Activated T-cell treated with anti-CD3 and anti-CD28 coated beads, Interleukin-2, amount 50 U/mL, for 4 hours (primary cell): ENCODE measurements at regions not wholly inside any gene's neighbourhood (a gene's known extent, or its start where the extent isn't known, plus 50 kb on each side); places are given as distances from the start of the nearest gene placed in this dataset.

Experiments used
- ATAC-seq, 2 donors: fragments of 200-7000 bp; cut with Tn5 transposase; one replicate each; pipeline ENCODE4 v1.10.0; 2021
- DNase-seq: peaks from one replicate; pipeline ENCODE4 v3.0.0-alpha.2; 2020
- H3K27me3 Mint-ChIP-seq: one replicate; pipeline ENCODE4 v1.8.0; 2021; ENCODE audit warnings: low read depth, mixed read lengths
- H3K36me3 Mint-ChIP-seq: one replicate; pipeline ENCODE4 v1.8.0; 2022; ENCODE audit warnings: mixed read lengths; ENCODE audit not compliant: insufficient read depth
- H3K4me1 Mint-ChIP-seq: one replicate; pipeline ENCODE4 v1.8.0; 2021; ENCODE audit warnings: low read depth, mixed read lengths
- H3K4me3 Mint-ChIP-seq: one replicate; pipeline ENCODE4 v1.8.0; 2021; ENCODE audit warnings: mild to moderate bottlenecking, moderate library complexity, mixed read lengths
- H3K9me3 Mint-ChIP-seq: one replicate; pipeline ENCODE4 v1.8.0; 2021; ENCODE audit warnings: mixed read lengths

DNA sequence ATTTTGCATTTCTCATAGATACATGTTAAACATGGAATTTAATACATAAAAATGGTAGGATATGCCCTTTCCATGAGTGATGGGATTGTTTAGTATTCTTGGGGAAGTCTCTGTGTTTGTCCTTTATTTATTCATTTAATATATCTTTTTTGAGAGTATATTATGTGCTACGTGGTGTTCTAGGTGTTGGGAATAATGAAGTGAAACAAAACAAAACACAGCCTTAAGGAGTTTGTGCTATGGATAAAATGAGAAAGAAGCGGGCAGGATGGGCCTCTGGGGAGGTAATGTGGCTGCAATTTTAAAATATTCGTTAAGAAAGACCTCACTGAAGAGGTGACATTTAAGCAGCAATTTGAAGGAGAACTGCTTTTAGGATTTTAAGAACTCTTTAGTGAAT is 851.5 kb downstream of the MAFB start:
- no peak for ATAC-seq
- H3K4me3 Mint-ChIP-seq = no peak overlapping the region

GRCh38 chr20:39835130-39835842 is 853.8 kb downstream of the MAFB start:
- H3K9me3 Mint-ChIP-seq = no peaks in the 10 kb centered on the region
- DNase-seq (no peak), ATAC-seq (no peak)
- H3K4me1 Mint-ChIP-seq = no peaks in the 10 kb centered on the region
- no peaks in the 10 kb centered on the region for H3K27me3 Mint-ChIP-seq
- no peaks in the 10 kb centered on the region for H3K36me3 Mint-ChIP-seq
- no peak overlapping the region for H3K4me3 Mint-ChIP-seq

More for the DNA sequence above, 851.5 kb downstream of the MAFB start:
- no peak for DNase-seq
- H3K27me3 Mint-ChIP-seq = no peaks in the 10 kb centered on the region
- H3K4me1 Mint-ChIP-seq = no peaks in the 10 kb centered on the region
- no peaks in the 10 kb centered on the region for H3K9me3 Mint-ChIP-seq
- H3K36me3 Mint-ChIP-seq = no peaks in the 10 kb centered on the region

DNA sequence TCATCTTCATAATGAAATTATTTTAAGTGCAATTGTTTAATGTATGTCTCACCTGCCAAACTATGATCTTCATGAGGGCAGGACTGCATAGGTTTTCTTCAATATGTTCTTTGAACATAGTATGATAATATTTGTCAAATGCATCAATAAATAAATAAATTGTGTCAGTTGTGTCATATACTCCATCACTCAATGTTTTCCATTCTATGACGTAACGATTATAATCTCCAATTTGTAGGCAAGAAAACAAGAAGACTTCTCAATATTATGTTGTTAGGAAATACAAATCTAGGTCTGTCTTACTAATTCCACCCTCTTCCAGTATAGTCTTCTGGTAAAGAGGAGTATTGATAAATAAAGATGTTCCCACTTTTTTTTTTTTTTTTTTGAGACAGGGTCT is 858.1 kb downstream of the MAFB start:
- DNase-seq = no peak
- H3K9me3 Mint-ChIP-seq = no peaks in the 10 kb centered on the region
- H3K36me3 Mint-ChIP-seq = no peaks in the 10 kb centered on the region
- no peaks in the 10 kb centered on the region for H3K4me1 Mint-ChIP-seq
- no peak for ATAC-seq
- H3K27me3 Mint-ChIP-seq = no peaks in the 10 kb centered on the region
- no peak overlapping the region for H3K4me3 Mint-ChIP-seq

DNA sequence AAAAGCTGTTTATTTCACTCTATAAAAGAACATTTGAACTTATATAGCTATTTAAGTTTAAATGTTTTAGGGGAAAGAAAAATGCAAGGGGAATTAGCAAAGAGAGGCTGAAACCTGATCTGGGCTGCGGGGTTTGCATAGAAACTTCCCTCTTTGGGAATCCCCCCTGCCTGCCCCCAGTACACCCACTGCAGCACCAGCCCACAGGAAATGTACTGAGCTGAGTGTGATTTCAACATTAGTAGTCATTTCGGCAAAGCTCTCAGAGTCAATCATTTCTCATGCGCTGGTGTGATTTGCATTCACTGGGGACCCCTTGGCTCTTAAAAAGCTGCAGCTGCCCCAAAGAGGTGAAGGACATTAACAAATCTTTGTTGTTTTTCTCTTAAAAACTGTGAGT is 859.4 kb downstream of the MAFB start:
- no peak for DNase-seq
- peaks cover 3% of the 10 kb centered on the region for H3K9me3 Mint-ChIP-seq

DNA sequence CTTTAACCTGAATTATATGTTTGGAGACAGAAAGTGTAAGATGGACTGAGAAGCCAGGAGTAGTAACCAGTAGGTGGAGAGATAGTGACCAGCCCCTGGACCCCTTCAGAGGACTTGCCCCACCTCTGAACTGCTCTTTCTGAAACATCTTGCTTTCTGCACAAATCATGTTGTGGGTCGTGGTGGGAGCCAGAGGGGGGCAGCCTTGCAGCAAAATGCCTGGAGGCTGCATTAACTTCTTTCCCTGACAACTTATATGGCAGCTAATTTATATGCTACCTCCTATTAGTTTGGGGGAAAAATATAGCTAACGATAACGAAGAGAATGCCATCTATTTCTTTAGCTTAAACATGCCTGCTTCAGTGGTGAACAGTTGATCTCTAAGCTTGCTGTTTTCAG is 859.8 kb downstream of the MAFB start:
- Mint-ChIP-seq H3K36me3 (no peaks in the 10 kb centered on the region), H3K4me3 (no peak overlapping the region), H3K27me3 (peaks cover 2% of the 10 kb centered on the region), H3K9me3 (peaks cover 3% of the 10 kb centered on the region), H3K4me1 (no peaks in the 10 kb centered on the region)
- DNase-seq = no peak
- ATAC-seq = no peak

More for the DNA sequence above, 859.4 kb downstream of the MAFB start:
- ATAC-seq = no peak
- Mint-ChIP-seq H3K4me1 (no peaks in the 10 kb centered on the region), H3K27me3 (peaks cover 2% of the 10 kb centered on the region), H3K4me3 (no peak overlapping the region), H3K36me3 (no peaks in the 10 kb centered on the region)

GRCh38 chr20:39825950-39826349 is 863.1 kb downstream of the MAFB start:
- peaks cover 3% of the 10 kb centered on the region for H3K9me3 Mint-ChIP-seq
- H3K27me3 Mint-ChIP-seq = peaks cover 2% of the 10 kb centered on the region
- no peaks in the 10 kb centered on the region for H3K36me3 Mint-ChIP-seq
- ATAC-seq (no peak), DNase-seq (no peak)
- H3K4me3 Mint-ChIP-seq = no peak overlapping the region
- H3K4me1 Mint-ChIP-seq = no peaks in the 10 kb centered on the region

DNA sequence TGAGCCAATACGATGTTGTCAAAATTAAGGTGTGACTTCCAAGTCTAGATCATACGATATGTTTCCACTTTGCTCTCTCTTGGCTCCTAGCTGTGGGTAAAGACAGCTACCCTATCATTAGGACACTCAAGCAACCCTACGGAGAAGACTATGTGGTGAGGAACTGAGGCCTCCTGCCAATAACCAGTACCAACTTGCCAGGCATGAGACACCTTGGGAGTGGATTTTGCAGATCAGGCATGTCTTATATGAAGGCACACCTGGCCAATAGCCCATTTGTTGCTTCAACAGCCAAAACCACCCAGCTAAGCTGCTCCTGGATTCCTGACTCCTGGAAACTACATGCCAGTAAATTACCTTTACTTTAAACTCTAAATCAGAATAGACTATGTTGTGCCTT is 863.4 kb downstream of the DHX35 start:
- peaks cover 3% of the 10 kb centered on the region for H3K9me3 Mint-ChIP-seq
- peaks cover 2% of the 10 kb centered on the region for H3K27me3 Mint-ChIP-seq
- no peaks in the 10 kb centered on the region for H3K36me3 Mint-ChIP-seq
- no peak for ATAC-seq
- no peak overlapping the region for H3K4me3 Mint-ChIP-seq
- no peak for DNase-seq
- no peaks in the 10 kb centered on the region for H3K4me1 Mint-ChIP-seq

DNA sequence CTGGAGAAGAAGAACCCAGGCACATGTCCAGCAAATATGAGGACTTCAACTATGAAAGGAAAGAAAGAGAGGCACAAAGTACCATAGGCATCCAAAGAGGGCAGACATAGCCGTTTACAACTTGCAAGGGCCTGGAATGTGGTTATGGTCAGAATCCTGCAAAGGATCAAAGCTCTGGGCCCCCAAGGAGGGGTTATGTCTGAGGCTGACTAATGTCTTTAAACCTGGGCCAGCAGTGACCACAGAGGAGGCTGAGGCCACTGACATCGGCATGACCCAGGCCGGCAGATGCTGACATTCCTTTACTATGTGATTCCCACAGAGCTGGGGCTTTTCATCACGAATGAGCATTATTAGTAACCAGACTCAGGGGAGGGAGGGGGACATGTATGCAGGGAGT is 861.1 kb downstream of the DHX35 start:
- ATAC-seq (no peak), DNase-seq (no peak)
- Mint-ChIP-seq H3K4me3 (no peak overlapping the region), H3K4me1 (no peaks in the 10 kb centered on the region), H3K36me3 (no peaks in the 10 kb centered on the region), H3K27me3 (peaks cover 2% of the 10 kb centered on the region), H3K9me3 (peaks cover 3% of the 10 kb centered on the region)

DNA sequence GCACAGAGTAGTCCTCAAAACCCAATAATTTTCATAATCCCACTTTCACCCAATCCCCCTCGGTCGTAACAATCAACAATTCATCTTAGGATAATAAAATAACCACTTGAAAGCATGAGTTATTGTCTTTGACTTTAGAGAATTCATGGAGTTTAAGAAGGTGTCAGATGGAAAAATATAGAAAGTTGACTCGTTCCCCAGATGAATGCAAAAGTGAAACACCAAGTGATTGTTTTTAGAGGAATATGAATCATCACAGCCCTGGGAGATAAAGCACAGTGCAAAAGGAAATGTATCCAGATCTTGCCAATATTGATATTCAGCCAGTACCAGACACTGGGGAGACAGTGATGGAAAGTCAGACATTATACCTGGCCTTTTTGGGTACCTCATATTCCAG is 860.5 kb downstream of the DHX35 start:
- H3K27me3 Mint-ChIP-seq = peaks cover 2% of the 10 kb centered on the region
- H3K9me3 Mint-ChIP-seq = peaks cover 3% of the 10 kb centered on the region
- ATAC-seq = no peak

DNA sequence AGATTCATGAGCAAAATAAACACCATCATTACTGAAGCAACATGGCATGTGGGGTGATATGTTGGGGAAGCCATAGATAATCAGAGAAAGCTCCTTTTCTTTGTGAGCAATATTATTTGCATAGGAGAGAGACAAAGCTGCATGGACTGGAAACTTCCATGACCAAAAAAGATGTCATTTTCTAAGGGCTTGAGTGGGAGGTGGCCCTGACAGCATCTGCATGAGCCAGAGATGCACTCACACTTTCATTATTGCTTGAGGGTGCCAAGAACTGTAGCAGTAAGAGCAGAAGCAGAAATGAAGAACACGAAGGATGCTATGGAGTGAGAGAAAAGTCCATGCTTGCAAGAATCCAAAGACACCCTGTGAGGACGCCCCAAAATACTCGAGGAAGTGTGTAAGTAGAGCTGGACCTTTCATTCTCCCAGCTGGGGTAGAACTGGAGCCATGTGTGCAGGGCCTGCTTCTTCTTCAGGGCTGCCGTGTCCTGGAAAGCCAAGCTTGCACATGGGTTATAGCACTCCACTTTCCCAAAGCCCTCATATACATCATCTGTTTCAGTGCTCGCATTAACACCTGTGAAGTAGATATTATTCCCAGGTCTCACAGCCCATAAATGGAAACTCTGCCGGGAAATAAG is 851.2 kb downstream of the DHX35 start:
- no peaks in the 10 kb centered on the region for H3K4me1 Mint-ChIP-seq
- ATAC-seq (no peak), DNase-seq (no peak)

More for the DNA sequence above, 860.5 kb downstream of the DHX35 start:
- no peaks in the 10 kb centered on the region for H3K4me1 Mint-ChIP-seq
- H3K4me3 Mint-ChIP-seq = no peak overlapping the region
- DNase-seq = no peak
- no peaks in the 10 kb centered on the region for H3K36me3 Mint-ChIP-seq

GRCh38 chr20:39812116-39812515 is 850.0 kb downstream of the DHX35 start:
- Mint-ChIP-seq H3K36me3 (no peaks in the 10 kb centered on the region), H3K4me3 (no peak overlapping the region), H3K9me3 (no peaks in the 10 kb centered on the region), H3K27me3 (no peaks in the 10 kb centered on the region), H3K4me1 (no peaks in the 10 kb centered on the region)
- DNase-seq (no peak), ATAC-seq (no peak)

More for the DNA sequence above, 851.2 kb downstream of the DHX35 start:
- Mint-ChIP-seq H3K9me3 (no peaks in the 10 kb centered on the region), H3K4me3 (no peak overlapping the region), H3K27me3 (no peaks in the 10 kb centered on the region), H3K36me3 (no peaks in the 10 kb centered on the region)

DNA sequence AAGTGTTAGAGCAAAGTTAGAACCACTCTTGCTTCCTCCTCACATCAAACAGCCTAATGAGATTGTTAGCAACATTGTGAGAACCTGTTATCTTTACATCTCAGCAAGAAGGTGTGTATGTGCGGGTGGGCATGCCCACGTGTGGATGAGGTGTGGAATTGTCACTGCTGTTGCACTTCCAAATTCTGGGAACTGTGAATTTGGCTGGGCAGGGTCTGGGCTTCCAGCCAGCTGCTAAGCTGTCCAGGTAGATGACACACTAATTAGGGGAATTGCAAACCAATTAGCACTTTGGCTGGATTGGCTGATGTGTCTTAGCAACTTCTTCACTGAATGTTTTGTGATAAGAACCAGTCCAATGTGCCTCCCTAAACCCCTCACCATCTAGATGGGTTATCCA is 848.2 kb downstream of the DHX35 start:
- Mint-ChIP-seq H3K27me3 (no peaks in the 10 kb centered on the region), H3K4me1 (no peaks in the 10 kb centered on the region), H3K36me3 (no peaks in the 10 kb centered on the region), H3K4me3 (no peak overlapping the region), H3K9me3 (no peaks in the 10 kb centered on the region)
- ATAC-seq (no peak), DNase-seq (no peak)

DNA sequence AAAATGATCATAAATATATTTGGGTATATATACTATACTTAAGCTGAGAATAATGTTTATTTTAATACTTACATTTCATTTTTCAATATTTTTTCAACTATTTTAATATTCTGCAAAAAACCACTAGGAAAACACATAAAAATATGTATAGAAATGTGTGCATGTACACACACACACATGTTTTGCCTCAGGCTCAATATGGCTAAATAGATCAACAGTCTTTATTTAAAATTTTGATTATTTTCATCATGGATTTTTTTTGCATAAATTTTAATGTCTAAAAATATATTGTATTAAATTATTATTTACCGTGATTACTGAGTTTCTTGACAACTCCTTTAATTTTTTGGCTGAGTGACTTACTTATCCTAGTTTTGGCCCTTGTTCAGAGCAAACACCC is 846.5 kb downstream of the DHX35 start:
- H3K4me1 Mint-ChIP-seq = no peaks in the 10 kb centered on the region
- H3K36me3 Mint-ChIP-seq = no peaks in the 10 kb centered on the region
- ATAC-seq = no peak
- H3K27me3 Mint-ChIP-seq = no peaks in the 10 kb centered on the region
- H3K9me3 Mint-ChIP-seq = no peaks in the 10 kb centered on the region
- H3K4me3 Mint-ChIP-seq = no peak overlapping the region
- DNase-seq = no peak

DNA sequence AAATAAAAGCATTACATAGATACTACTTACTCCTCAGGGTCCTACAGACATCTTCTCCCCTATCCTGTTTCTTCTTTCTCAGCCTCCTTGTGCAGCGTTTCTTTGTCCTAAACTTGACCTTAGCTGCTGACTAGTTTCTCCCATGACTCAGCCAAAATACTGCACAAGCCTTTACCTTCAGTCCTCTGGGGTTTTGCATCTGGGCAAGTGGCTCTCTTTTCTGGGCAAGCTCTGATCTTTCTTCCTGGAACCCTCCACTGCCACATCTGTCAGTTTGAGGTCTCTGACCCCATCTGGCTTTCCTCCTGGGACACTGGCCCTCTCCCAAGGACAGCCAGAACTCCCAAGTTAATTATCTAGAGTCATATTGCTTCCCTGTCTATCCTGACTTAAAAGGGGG is 838.4 kb downstream of the DHX35 start:
- ATAC-seq = no peak
- H3K9me3 Mint-ChIP-seq = peaks cover 4% of the 10 kb centered on the region
- no peaks in the 10 kb centered on the region for H3K27me3 Mint-ChIP-seq
- DNase-seq = no peak
- no peak overlapping the region for H3K4me3 Mint-ChIP-seq
- H3K36me3 Mint-ChIP-seq = no peaks in the 10 kb centered on the region
- H3K4me1 Mint-ChIP-seq = no peaks in the 10 kb centered on the region

GRCh38 chr20:39800111-39800510 is 838.0 kb downstream of the DHX35 start:
- Mint-ChIP-seq H3K27me3 (no peaks in the 10 kb centered on the region), H3K9me3 (peaks cover 4% of the 10 kb centered on the region), H3K4me3 (no peak overlapping the region), H3K4me1 (no peaks in the 10 kb centered on the region), H3K36me3 (no peaks in the 10 kb centered on the region)
- ATAC-seq (no peak), DNase-seq (no peak)
